ENCODE measurements at regions not wholly inside any gene's neighbourhood (a gene's known extent, or its start where the extent isn't known, plus 50 kb on each side); places are given as distances from the start of the nearest gene placed in this dataset.
A peak's percentile ranks its signal among the peaks of the same experiment; 100 is the strongest.

DNA sequence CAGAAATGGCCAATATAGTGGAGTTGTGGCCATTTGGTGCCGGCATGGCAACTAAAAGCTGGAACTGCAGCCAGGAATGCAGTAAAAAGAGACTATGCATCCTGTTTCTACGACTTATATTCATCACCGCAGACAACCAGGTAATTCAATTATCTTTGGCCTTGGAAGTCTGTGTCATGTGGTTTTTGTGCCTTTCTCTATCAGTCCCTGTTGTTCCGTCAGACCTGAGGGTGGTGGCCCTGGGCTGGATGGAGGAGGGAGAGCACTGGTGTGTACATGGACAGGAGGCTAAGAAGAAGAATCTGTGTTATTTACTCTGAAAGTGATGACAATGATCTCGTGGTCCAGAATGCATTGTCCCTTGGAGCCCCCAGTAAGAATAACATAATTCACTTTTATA, 852.6 kb downstream of the VRK1 start:
- DNase-seq, result no peak
- Mint-ChIP-seq H3K4me1 (ENCODE audit: low read depth) (no peaks in the 10 kb centered on the region), H3K9me3 (ENCODE audit: insufficient read depth) (no peaks in the 10 kb centered on the region), H3K27ac (no peak overlapping the region), H3K4me3 (no peak overlapping the region), H3K27me3 (ENCODE audit: low read depth) (no peaks in the 10 kb centered on the region), H3K36me3 (ENCODE audit: low read depth) (no peaks in the 10 kb centered on the region)
- no peak for ATAC-seq
- ChIA-PET CTCF (no interaction called here), POLR2A (no interaction called here)

DNA sequence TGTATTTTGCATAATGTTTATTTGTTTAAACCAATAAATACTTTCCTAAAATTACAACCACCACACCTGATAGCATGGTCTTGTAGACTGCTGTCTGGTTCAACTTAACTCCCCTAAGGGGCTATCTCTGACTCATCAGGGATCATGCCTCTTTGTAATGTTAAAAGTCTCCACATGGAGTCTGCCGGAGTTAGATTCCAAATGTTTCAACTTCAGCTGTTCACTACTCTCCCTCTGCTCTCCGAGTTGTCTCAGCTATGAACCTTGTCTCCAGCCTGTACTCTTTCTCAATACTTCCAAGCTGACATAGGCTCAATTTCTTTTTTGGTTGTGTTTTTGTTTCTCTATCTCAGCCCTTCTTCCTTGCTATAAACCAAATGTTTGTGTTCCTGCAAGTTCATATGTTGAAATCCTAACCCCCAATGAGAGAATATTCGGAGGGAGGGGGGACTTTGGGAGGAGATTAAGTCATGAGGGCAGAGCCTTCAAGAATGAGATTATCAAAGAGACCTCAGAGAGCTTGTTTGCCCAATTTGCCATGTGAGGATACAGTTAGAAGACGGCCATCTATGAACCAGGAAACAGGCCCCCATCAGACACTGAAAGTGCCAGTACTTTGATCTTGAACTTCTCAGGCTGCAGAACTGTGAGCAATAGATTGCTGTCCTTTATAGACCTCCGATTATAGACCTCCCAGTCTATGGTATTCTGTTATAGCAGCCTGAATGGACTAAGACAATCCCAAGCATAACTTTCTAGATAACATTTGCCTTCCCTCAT, 858.2 kb downstream of the VRK1 start:
- H3K36me3 Mint-ChIP-seq (ENCODE audit: low read depth), result no peaks in the 10 kb centered on the region
- ChIA-PET CTCF (interaction anchor here (0.6 kb wide), 1 partner anchor 1760 kb away, joined by 3 read pairs; no protein-coding TSS in a partner anchor), POLR2A (no interaction called here)
- DNase-seq (no peak), ATAC-seq (no peak)
- H3K9me3 Mint-ChIP-seq (ENCODE audit: insufficient read depth), result no peaks in the 10 kb centered on the region
- peaks cover 4% of the 10 kb centered on the region for H3K4me1 Mint-ChIP-seq (ENCODE audit: low read depth)
- no peaks in the 10 kb centered on the region for H3K27me3 Mint-ChIP-seq (ENCODE audit: low read depth)
- no peak overlapping the region for H3K27ac Mint-ChIP-seq
- no peak overlapping the region for H3K4me3 Mint-ChIP-seq

GRCh38 chr14:97657609-97658008, 860.4 kb downstream of the VRK1 start:
- Mint-ChIP-seq H3K9me3 (ENCODE audit: insufficient read depth) (no peaks in the 10 kb centered on the region), H3K4me3 (no peak overlapping the region), H3K27me3 (ENCODE audit: low read depth) (no peaks in the 10 kb centered on the region), H3K27ac (no peak overlapping the region), H3K36me3 (ENCODE audit: low read depth) (no peaks in the 10 kb centered on the region), H3K4me1 (ENCODE audit: low read depth) (peaks cover 4% of the 10 kb centered on the region)
- ChIA-PET POLR2A (no interaction called here), CTCF (no interaction called here)
- ATAC-seq (no peak), DNase-seq (no peak)

DNA sequence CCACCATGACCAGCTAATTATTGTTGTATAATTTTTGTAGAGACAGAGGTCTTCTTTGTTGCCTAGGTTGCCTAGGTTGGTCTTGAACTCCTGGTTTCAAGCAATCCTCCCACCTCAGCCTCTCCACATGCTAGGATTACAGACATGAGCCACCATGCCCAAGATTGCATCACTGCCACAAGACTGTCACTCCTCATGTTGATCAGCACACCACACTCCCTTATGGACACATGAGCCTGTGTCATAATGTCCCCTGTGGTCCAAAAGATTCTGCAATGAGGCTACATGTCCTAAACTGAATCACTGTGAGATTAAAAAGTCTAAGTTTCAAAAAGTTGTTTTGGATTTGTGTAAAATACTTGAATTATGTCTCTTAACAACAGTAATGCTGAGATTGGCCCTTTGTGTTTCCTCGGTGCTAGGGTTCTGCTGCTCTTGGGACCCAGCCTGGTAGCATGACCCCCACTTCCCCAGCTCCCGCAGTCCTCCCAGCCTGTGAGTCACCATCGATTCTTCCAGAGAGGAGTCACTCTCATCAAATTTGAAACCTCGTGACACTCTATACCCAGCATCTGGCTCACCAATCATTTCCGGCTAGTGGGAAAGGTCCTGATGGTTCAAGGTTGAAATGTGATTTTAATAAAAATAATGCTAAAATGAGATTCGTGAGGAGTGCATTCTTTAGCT, 890.9 kb downstream of the VRK1 start:
- DNase-seq, result no peak

GRCh38 chr14:97688631-97689336, 891.6 kb downstream of the VRK1 start:
- ATAC-seq (no peak), DNase-seq (no peak)
- Mint-ChIP-seq H3K9me3 (ENCODE audit: insufficient read depth) (no peaks in the 10 kb centered on the region), H3K4me3 (no peak overlapping the region), H3K27ac (no peak overlapping the region), H3K36me3 (ENCODE audit: low read depth) (peaks cover 3% of the 10 kb centered on the region), H3K4me1 (ENCODE audit: low read depth) (peaks cover 18% of the 10 kb centered on the region), H3K27me3 (ENCODE audit: low read depth) (no peaks in the 10 kb centered on the region)
- ChIA-PET POLR2A (no interaction called here), CTCF (no interaction called here)

More for the DNA sequence above, 890.9 kb downstream of the VRK1 start:
- CTCF ChIA-PET, result no interaction called here
- Mint-ChIP-seq H3K27me3 (ENCODE audit: low read depth) (no peaks in the 10 kb centered on the region), H3K27ac (no peak overlapping the region), H3K9me3 (ENCODE audit: insufficient read depth) (no peaks in the 10 kb centered on the region), H3K36me3 (ENCODE audit: low read depth) (peaks cover 3% of the 10 kb centered on the region), H3K4me3 (no peak overlapping the region), H3K4me1 (ENCODE audit: low read depth) (peaks cover 17% of the 10 kb centered on the region)
- ATAC-seq, result no peak
- POLR2A ChIA-PET, result no interaction called here

GRCh38 chr14:97692084-97692483, 894.9 kb downstream of the VRK1 start:
- Mint-ChIP-seq H3K4me1 (ENCODE audit: low read depth) (peaks cover 8% of the 10 kb centered on the region), H3K36me3 (ENCODE audit: low read depth) (peaks cover 3% of the 10 kb centered on the region), H3K27ac (no peak overlapping the region), H3K9me3 (ENCODE audit: insufficient read depth) (no peaks in the 10 kb centered on the region), H3K4me3 (no peak overlapping the region), H3K27me3 (ENCODE audit: low read depth) (no peaks in the 10 kb centered on the region)
- DNase-seq (no peak), ATAC-seq (no peak)
- CTCF ChIA-PET, result no interaction called here
- POLR2A ChIA-PET, result no interaction called here

DNA sequence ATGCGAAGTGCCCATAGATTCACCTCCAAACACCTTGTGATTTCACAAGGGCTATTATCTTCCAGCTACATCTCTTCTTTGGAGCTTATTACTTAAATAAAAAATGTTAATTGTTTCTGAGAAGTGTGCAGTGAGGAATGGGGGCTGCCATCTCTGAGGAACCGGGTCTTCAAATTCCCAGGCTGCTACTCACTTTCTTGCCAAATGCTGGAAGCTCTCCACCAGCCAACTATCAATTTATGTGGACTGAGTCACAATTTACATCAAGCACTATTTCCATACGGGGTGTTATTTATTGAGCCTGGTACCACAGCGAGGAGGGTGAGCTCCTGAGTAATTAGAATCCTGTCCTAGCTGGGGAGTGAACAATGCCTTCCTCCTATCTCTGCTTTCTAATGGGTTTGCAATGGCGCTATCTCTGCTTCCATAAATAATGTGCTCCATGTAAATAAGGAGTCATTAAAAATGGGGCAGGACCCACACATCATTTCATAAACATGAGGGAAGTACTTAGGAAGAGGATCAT, 898.3 kb downstream of the VRK1 start:
- H3K4me1 Mint-ChIP-seq (ENCODE audit: low read depth), result peaks cover 29% of the 10 kb centered on the region
- CTCF ChIA-PET, result no interaction called here
- POLR2A ChIA-PET, result no interaction called here
- peaks cover 8% of the 10 kb centered on the region for H3K36me3 Mint-ChIP-seq (ENCODE audit: low read depth)
- no peak for DNase-seq
- no peak overlapping the region for H3K4me3 Mint-ChIP-seq
- no peak for ATAC-seq
- no peak overlapping the region for H3K27ac Mint-ChIP-seq
- no peaks in the 10 kb centered on the region for H3K27me3 Mint-ChIP-seq (ENCODE audit: low read depth)
- peaks cover 10% of the 10 kb centered on the region for H3K9me3 Mint-ChIP-seq (ENCODE audit: insufficient read depth)

DNA sequence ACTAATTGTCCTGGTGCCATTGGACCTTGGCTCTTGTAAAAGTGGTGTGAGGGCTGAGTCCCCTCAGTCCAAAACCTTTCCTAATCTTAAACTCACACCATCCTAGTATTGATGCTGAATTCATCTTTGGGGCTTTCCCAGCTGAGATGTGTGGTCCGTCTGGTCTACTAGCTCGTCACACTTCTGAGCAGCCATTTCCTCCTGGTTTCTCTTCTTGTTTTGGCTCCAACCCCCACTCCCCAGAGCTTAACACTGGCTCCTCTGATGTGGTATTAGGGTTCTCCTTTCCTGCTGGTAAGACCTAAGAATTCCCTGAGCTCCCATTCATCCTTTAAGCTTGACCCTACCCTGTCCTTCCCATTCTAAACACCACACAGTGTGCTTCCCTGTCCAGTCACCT, 900.6 kb downstream of the VRK1 start:
- DNase-seq (peak; percentile 55), ATAC-seq (peak; percentile 79)
- no peaks in the 10 kb centered on the region for H3K27me3 Mint-ChIP-seq (ENCODE audit: low read depth)
- H3K9me3 Mint-ChIP-seq (ENCODE audit: insufficient read depth), result peaks cover 10% of the 10 kb centered on the region
- H3K27ac Mint-ChIP-seq, result peak overlapping the region; percentile 33
- H3K4me1 Mint-ChIP-seq (ENCODE audit: low read depth), result peaks cover 41% of the 10 kb centered on the region
- H3K4me3 Mint-ChIP-seq, result no peak overlapping the region
- CTCF ChIA-PET, result interaction anchor here (1.1 to 1.4 kb wide), 2 partner anchors 9 to 95 kb away, joined by 3 read pairs; no protein-coding TSS in a partner anchor
- H3K36me3 Mint-ChIP-seq (ENCODE audit: low read depth), result peaks cover 8% of the 10 kb centered on the region
- POLR2A ChIA-PET, result interaction anchor here (1.3 to 1.7 kb wide), 2 partner anchors 10 to 280 kb away, joined by 4 to 6 read pairs; no protein-coding TSS in a partner anchor

- peaks cover 10% of the 10 kb centered on the region for H3K9me3 Mint-ChIP-seq (ENCODE audit: insufficient read depth)
- H3K4me3 Mint-ChIP-seq, result no peak overlapping the region
- peaks cover 12% of the 10 kb centered on the region for H3K36me3 Mint-ChIP-seq (ENCODE audit: low read depth)
- ChIA-PET CTCF (no interaction called here), POLR2A (no interaction called here)
- peaks cover 50% of the 10 kb centered on the region for H3K4me1 Mint-ChIP-seq (ENCODE audit: low read depth)
- ATAC-seq, result no peak
- H3K27me3 Mint-ChIP-seq (ENCODE audit: low read depth), result no peaks in the 10 kb centered on the region
- no peak overlapping the region for H3K27ac Mint-ChIP-seq
- DNase-seq, result no peak
Measured at GRCh38 chr14:97699026-97699425, 901.8 kb downstream of the VRK1 start.

GRCh38 chr14:97703006-97703760, 906.0 kb downstream of the VRK1 start:
- ChIA-PET POLR2A (interaction anchor here (0.6 to 1.0 kb wide), 4 partner anchors 21 to 1559 kb away, joined by 3 to 4 read pairs (median 3); no protein-coding TSS in a partner anchor), CTCF (interaction anchor here (0.9 to 1.7 kb wide), 5 partner anchors 17 to 74 kb away, joined by 3 to 5 read pairs (median 3); no protein-coding TSS in a partner anchor)
- H3K4me3 Mint-ChIP-seq, result peak overlapping the region; percentile 29
- H3K27me3 Mint-ChIP-seq (ENCODE audit: low read depth), result no peaks in the 10 kb centered on the region
- peak overlapping the region; percentile 75 for H3K27ac Mint-ChIP-seq
- DNase-seq, result peak; percentile 43
- peaks cover 16% of the 10 kb centered on the region for H3K36me3 Mint-ChIP-seq (ENCODE audit: low read depth)
- peaks cover 10% of the 10 kb centered on the region for H3K9me3 Mint-ChIP-seq (ENCODE audit: insufficient read depth)
- H3K4me1 Mint-ChIP-seq (ENCODE audit: low read depth), result peaks cover 76% of the 10 kb centered on the region
- ATAC-seq, result peak; percentile 21

GRCh38 chr14:97704316-97704885, 907.2 kb downstream of the VRK1 start:
- ATAC-seq, result peak; percentile 17
- DNase-seq, result no peak
- ChIA-PET CTCF (interaction anchor here (0.9 to 1.7 kb wide), 4 partner anchors 16 to 70 kb away, joined by 3 to 5 read pairs (median 4); no protein-coding TSS in a partner anchor), POLR2A (interaction anchor here (1.0 to 1.6 kb wide), 2 partner anchors 15 to 20 kb away, joined by 3 read pairs; no protein-coding TSS in a partner anchor)
- Mint-ChIP-seq H3K27me3 (ENCODE audit: low read depth) (no peaks in the 10 kb centered on the region), H3K4me3 (peak overlapping the region; percentile 5), H3K27ac (peak overlapping the region; percentile 75), H3K4me1 (ENCODE audit: low read depth) (peaks cover 78% of the 10 kb centered on the region), H3K9me3 (ENCODE audit: insufficient read depth) (peaks cover 1% of the 10 kb centered on the region), H3K36me3 (ENCODE audit: low read depth) (peaks cover 15% of the 10 kb centered on the region)

Data from activated CD8-positive, alpha-beta T cell treated with anti-CD3 and anti-CD28 coated beads, Interleukin-2, amount 10 ng/mL, durations not matched to agents 7 days and 5 days (primary cell).